Calu3 (cell line): ENCODE measurements at regions not wholly inside any gene's neighbourhood (a gene's known extent, or its start where the extent isn't known, plus 50 kb on each side); places are given as distances from the start of the nearest gene placed in this dataset.

Experiments
- BruUV-seq: library from RNA; stranded (reverse); fragments of 400-500 nt; replicated peaks from 2 replicates; lab custom pipeline; 2021; lab: Mats Ljungman, UMichigan
- CTCF ChIA-PET: fragments of 300-600 bp; sonication (Branson Sonifier 250); formaldehyde crosslinking; loops from one replicate; lab custom pipeline; 2022; ENCODE audit warnings: antibody characterized with exemption; lab: Charles Lee
- DNase-seq: peaks from one replicate; pipeline ENCODE4 v3.0.0; 2022
- H3K27ac Mint-ChIP-seq: one replicate; pipeline ENCODE4 v1.8.0; 2022; ENCODE audit warnings: mixed read lengths; ENCODE audit not compliant: unreplicated experiment
- H3K27me3 Mint-ChIP-seq: one replicate; pipeline ENCODE4 v1.8.0; 2022; ENCODE audit warnings: mixed read lengths; ENCODE audit not compliant: unreplicated experiment
- H3K36me3 Mint-ChIP-seq: one replicate; pipeline ENCODE4 v1.8.0; 2022; ENCODE audit warnings: mild to moderate bottlenecking, moderate library complexity, mixed read lengths; ENCODE audit not compliant: insufficient read depth, unreplicated experiment
- H3K4me1 Mint-ChIP-seq: one replicate; pipeline ENCODE4 v1.8.0; 2022; ENCODE audit warnings: mild to moderate bottlenecking, low read depth, mixed read lengths; ENCODE audit not compliant: unreplicated experiment
- H3K4me3 Mint-ChIP-seq: one replicate; pipeline ENCODE4 v1.8.0; 2022; ENCODE audit warnings: mild to moderate bottlenecking, low read depth, moderate library complexity, mixed read lengths; ENCODE audit not compliant: unreplicated experiment
- H3K9me3 Mint-ChIP-seq: one replicate; pipeline ENCODE4 v1.8.0; 2022; ENCODE audit warnings: low read depth, mixed read lengths; ENCODE audit not compliant: unreplicated experiment
- CTCF ChIP-seq: fragments of 200-600 bp; IDR thresholded peaks from one replicate; pipeline ENCODE4 v1.8.0; 2022; ENCODE audit warnings: antibody characterized with exemption; ENCODE audit not compliant: unreplicated experiment
- intact Hi-C: fragments of 100-400 bp; cut with micrococcal nuclease; formaldehyde crosslinking; loops from one replicate; pipeline ENCODE4 v1.10.0; 2022; ENCODE audit not compliant: unreplicated experiment

DNA sequence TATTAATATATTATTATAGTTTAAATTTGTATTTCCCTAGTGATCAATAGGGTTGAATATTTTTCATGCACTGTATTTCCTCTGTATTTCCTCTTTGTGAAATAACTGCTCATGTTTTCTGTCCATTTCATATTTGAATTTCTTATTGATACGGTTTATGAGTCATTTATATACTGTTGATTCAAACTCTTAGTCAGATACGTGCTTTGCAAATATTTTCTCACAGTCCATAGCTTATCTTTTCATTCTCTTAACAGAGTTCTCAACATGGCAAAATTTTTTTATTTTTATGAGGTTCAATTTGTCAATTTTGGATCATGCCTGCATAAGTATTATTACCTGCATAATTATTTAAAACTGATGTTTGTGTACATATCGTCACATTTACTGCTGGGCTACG lies 329.6 kb downstream of the HAO1 start:
- TF ChIP-seq CTCF: no peak
- H3K27ac Mint-ChIP-seq: no peak overlapping the region
- intact Hi-C loops: no loop called here
- CTCF ChIA-PET: no interaction called here
- H3K27me3 Mint-ChIP-seq: no peaks in the 10 kb centered on the region
- no peak overlapping the region for H3K4me3 Mint-ChIP-seq
- no TSS peak for BruUV-seq
- no peaks in the 10 kb centered on the region for H3K9me3 Mint-ChIP-seq
- no peak for DNase-seq
- H3K4me1 Mint-ChIP-seq: no peaks in the 10 kb centered on the region
- H3K36me3 Mint-ChIP-seq: no peaks in the 10 kb centered on the region

DNA sequence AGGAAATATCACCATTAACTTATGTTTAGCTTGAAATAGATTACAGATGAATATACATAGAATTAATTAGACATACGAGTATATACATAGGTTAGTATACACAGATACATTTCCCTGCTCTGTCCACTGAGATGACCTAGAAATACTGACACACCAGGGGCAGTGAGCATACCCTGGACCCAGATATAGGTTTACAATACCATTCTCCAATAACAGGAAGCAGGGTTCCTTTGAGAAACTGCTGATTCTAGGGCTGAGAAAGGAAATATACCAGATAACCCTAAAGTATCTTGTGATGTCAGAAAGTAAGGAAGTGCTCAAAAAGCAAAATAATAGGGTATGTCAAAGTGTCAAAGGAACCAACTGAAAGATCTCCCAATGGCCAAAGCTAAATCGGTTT lies 322.5 kb downstream of the HAO1 start:
- H3K4me1 Mint-ChIP-seq: no peaks in the 10 kb centered on the region
- CTCF ChIA-PET: no interaction called here
- no peaks in the 10 kb centered on the region for H3K36me3 Mint-ChIP-seq
- no peak for DNase-seq
- H3K27ac Mint-ChIP-seq: no peak overlapping the region
- H3K9me3 Mint-ChIP-seq: no peaks in the 10 kb centered on the region
- no peak for TF ChIP-seq CTCF
- H3K4me3 Mint-ChIP-seq: no peak overlapping the region
- intact Hi-C loops: no loop called here
- no TSS peak for BruUV-seq
- no peaks in the 10 kb centered on the region for H3K27me3 Mint-ChIP-seq

GRCh38 chr20:7622399-7622961 lies 317.8 kb downstream of the HAO1 start:
- CTCF ChIA-PET: no interaction called here
- BruUV-seq: no TSS peak
- Mint-ChIP-seq H3K4me3 (no peak overlapping the region), H3K27me3 (no peaks in the 10 kb centered on the region), H3K4me1 (no peaks in the 10 kb centered on the region), H3K27ac (no peak overlapping the region), H3K36me3 (no peaks in the 10 kb centered on the region), H3K9me3 (no peaks in the 10 kb centered on the region)
- no peak for DNase-seq
- intact Hi-C loops: no loop called here
- TF ChIP-seq CTCF: no peak

DNA sequence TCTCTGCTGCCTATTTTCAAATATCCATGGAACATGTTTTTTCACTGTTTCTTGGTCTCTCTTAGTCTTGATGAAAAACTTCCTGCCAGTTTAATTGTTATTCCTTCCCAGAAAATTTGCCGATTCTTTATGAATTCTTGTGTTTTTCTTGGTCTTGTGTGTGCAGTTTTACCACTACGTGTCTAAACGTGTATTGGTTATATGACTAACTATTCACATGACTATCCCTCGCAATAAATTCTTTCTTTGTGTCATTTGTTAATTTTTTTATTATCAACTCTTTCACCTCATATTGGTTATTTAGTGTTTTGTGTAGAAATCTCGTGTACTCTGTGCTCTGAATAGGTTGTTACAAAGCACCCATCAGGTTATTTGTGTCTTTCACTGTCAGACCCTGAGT lies 315.4 kb downstream of the HAO1 start:
- TF ChIP-seq CTCF: no peak
- H3K27ac Mint-ChIP-seq: no peak overlapping the region
- CTCF ChIA-PET: no interaction called here
- H3K4me1 Mint-ChIP-seq: no peaks in the 10 kb centered on the region
- no peaks in the 10 kb centered on the region for H3K27me3 Mint-ChIP-seq
- no TSS peak for BruUV-seq
- no peak for DNase-seq
- no peaks in the 10 kb centered on the region for H3K36me3 Mint-ChIP-seq
- H3K9me3 Mint-ChIP-seq: no peaks in the 10 kb centered on the region
- H3K4me3 Mint-ChIP-seq: no peak overlapping the region
- intact Hi-C loops: no loop called here
